ENCODE measurements at regions not wholly inside any gene's neighbourhood (a gene's known extent, or its start where the extent isn't known, plus 50 kb on each side); places are given as distances from the start of the nearest gene placed in this dataset.

DNA sequence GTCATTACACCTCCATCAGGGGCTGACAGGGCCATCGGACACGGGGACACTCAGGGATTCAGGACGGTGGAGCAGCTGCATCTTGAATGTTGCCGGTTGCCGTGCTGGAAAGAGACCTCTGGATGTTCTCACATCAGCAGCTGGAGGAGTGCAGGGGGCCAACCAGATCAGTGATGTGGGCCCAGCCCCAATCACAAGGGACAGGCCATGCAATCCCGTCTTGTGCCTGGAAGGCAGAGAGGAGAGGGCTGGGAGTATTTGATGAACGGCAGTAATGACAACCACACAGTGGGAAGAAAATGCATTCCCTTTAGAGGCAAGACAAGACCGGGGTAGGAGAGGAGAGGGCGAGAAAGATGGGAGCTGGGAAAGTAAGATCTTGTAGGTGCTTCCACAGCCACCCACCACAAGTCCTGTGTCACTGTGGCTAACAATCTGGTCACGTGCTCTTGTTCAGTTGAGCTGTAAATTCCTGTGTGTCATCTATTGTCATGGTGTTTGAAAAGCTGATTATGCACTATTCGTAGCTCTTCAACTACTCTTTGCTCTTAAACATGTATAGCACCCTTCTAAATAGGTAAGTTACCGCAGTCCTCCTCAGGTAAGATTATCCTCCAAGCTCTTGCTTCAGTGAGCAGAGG is 85.9 kb upstream of the LEP start:
- Histone ChIP-seq H3K9me3 (ENCODE audit: low read depth, low read length) (no peaks in the 10 kb centered on the region), H3K27ac (no peak overlapping the region), H3K4me3 (no peak overlapping the region), H3K36me3 (ENCODE audit: insufficient read depth, low read length) (no peaks in the 10 kb centered on the region), H3K9ac (ENCODE audit: insufficient read length) (no peak overlapping the region)
- DNase-seq (ENCODE audit: low read depth, low spot score) = no peak
- TF ChIP-seq POLR2AphosphoS5 (IDR thresholded peaks at IDR 0.05; ENCODE audit: borderline replicate concordance, low read depth, low read length) (no peak), EZH2 (IDR thresholded peaks at IDR 0.05) (no peak), FOXP2 (optimal IDR thresholded peaks at IDR 0.05; ENCODE audit: control extremely low read depth, extremely low read length, insufficient read depth) (no peak)

GRCh38 chr7:128157906-128158305 is 83.2 kb upstream of the LEP start:
- no peaks in the 10 kb centered on the region for H3K36me3 ChIP-seq (ENCODE audit: insufficient read depth, low read length)
- no peak overlapping the region for H3K27ac ChIP-seq
- no peak overlapping the region for H3K9ac ChIP-seq (ENCODE audit: insufficient read length)
- no peaks in the 10 kb centered on the region for H3K9me3 ChIP-seq (ENCODE audit: low read depth, low read length)
- TF ChIP-seq FOXP2 (optimal IDR thresholded peaks at IDR 0.05; ENCODE audit: control extremely low read depth, extremely low read length, insufficient read depth) (no peak), POLR2AphosphoS5 (IDR thresholded peaks at IDR 0.05; ENCODE audit: borderline replicate concordance, low read depth, low read length) (no peak), EZH2 (IDR thresholded peaks at IDR 0.05) (no peak)
- DNase-seq (ENCODE audit: low read depth, low spot score) = no peak
- no peak overlapping the region for H3K4me3 ChIP-seq

GRCh38 chr7:128158370-128158769 is 82.7 kb upstream of the LEP start:
- no peak for TF ChIP-seq POLR2AphosphoS5 (IDR thresholded peaks at IDR 0.05; ENCODE audit: borderline replicate concordance, low read depth, low read length)
- TF ChIP-seq EZH2 (IDR thresholded peaks at IDR 0.05) = no peak
- no peak for TF ChIP-seq FOXP2 (optimal IDR thresholded peaks at IDR 0.05; ENCODE audit: control extremely low read depth, extremely low read length, insufficient read depth)
- no peak overlapping the region for H3K4me3 ChIP-seq
- H3K9me3 ChIP-seq (ENCODE audit: low read depth, low read length) = no peaks in the 10 kb centered on the region
- no peak for DNase-seq (ENCODE audit: low read depth, low spot score)
- no peak overlapping the region for H3K27ac ChIP-seq
- H3K36me3 ChIP-seq (ENCODE audit: insufficient read depth, low read length) = no peaks in the 10 kb centered on the region
- H3K9ac ChIP-seq (ENCODE audit: insufficient read length) = no peak overlapping the region

GRCh38 chr7:128160296-128160695 is 80.8 kb upstream of the LEP start:
- Histone ChIP-seq H3K9me3 (ENCODE audit: low read depth, low read length) (no peaks in the 10 kb centered on the region), H3K36me3 (ENCODE audit: insufficient read depth, low read length) (no peaks in the 10 kb centered on the region), H3K9ac (ENCODE audit: insufficient read length) (no peak overlapping the region), H3K4me3 (no peak overlapping the region), H3K27ac (no peak overlapping the region)
- no peak for DNase-seq (ENCODE audit: low read depth, low spot score)
- TF ChIP-seq EZH2 (IDR thresholded peaks at IDR 0.05) = no peak
- no peak for TF ChIP-seq POLR2AphosphoS5 (IDR thresholded peaks at IDR 0.05; ENCODE audit: borderline replicate concordance, low read depth, low read length)

DNA sequence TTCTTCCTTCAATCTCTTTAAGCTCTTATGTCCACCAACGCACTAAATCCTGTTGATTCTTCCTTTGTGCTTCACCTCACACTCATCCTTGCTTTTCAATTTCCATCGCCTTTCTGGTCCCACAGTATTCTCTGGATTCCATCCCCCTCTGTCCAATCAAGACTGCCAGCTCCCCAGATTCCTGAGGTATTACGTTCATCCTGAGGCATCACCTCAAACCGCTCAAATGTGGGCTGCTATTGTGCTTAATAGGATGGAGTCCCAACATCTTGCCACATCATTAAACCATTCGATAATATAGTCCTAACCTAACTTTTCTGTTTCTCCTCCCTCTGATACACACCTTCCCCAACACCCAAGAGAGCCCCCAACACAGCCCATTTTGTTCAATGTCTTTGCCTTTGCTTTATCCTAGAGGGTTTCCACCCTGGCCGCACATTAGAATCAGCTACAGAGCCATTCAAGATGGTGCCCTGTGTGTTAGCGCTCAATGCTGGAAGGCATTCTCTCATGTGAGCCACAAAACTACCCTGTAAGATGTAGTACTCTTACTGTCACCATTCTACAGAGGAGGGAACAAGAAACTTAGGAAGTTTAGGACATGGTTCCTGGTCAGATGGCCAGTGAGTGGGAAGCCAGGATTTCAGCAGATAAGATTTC is 79.5 kb upstream of the LEP start:
- no peaks in the 10 kb centered on the region for H3K9me3 ChIP-seq (ENCODE audit: low read depth, low read length)
- no peak overlapping the region for H3K9ac ChIP-seq (ENCODE audit: insufficient read length)
- TF ChIP-seq POLR2AphosphoS5 (IDR thresholded peaks at IDR 0.05; ENCODE audit: borderline replicate concordance, low read depth, low read length) (no peak), FOXP2 (optimal IDR thresholded peaks at IDR 0.05; ENCODE audit: control extremely low read depth, extremely low read length, insufficient read depth) (no peak), EZH2 (IDR thresholded peaks at IDR 0.05) (no peak)
- DNase-seq (ENCODE audit: low read depth, low spot score) = no peak
- no peak overlapping the region for H3K4me3 ChIP-seq
- H3K27ac ChIP-seq = no peak overlapping the region
- H3K36me3 ChIP-seq (ENCODE audit: insufficient read depth, low read length) = no peaks in the 10 kb centered on the region

DNA sequence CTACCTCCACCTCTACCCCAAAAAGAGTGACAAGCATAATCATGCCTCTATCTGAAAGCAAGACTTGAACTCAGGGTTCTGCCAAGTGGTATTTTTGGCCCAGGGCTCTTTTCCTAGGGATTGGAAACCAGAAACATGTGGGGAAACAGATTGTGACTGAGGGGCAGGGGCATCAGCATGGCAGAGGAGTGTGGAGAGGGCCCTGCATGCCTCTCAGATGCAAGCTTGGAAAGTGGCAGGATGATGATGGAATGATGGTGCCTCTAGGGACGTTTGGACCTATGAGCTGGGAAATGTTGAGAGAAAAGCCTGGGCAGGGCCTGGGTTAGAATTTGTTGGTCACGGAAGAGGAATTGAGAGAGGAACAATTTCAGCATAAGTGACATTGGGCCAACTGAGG is 78.4 kb upstream of the LEP start:
- no peak for DNase-seq (ENCODE audit: low read depth, low spot score)
- TF ChIP-seq FOXP2 (optimal IDR thresholded peaks at IDR 0.05; ENCODE audit: control extremely low read depth, extremely low read length, insufficient read depth) (no peak), POLR2AphosphoS5 (IDR thresholded peaks at IDR 0.05; ENCODE audit: borderline replicate concordance, low read depth, low read length) (no peak), EZH2 (IDR thresholded peaks at IDR 0.05) (no peak)
- H3K36me3 ChIP-seq (ENCODE audit: insufficient read depth, low read length) = no peaks in the 10 kb centered on the region
- H3K4me3 ChIP-seq = no peak overlapping the region
- H3K9ac ChIP-seq (ENCODE audit: insufficient read length) = no peak overlapping the region
- no peaks in the 10 kb centered on the region for H3K9me3 ChIP-seq (ENCODE audit: low read depth, low read length)
- no peak overlapping the region for H3K27ac ChIP-seq

DNA sequence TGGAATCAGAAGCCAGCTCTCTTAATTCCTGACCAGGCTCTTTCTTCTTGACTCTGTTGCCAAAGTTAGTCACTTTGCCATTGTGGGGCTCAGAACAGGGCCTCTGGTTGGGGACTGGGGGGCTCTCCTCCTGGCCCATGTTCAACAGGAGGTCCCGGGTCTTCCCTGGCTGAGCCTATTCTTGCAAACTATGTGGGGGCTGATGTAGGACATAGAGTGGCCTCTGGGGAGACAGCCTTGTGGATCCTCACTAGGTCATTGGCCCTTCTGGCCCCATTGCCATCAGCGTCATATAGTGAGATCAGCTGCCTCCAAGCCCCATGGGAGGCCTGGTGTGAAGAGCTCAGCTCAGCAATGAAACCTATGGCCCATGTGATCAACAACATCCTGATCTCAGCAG is 77.6 kb upstream of the LEP start:
- TF ChIP-seq FOXP2 (optimal IDR thresholded peaks at IDR 0.05; ENCODE audit: control extremely low read depth, extremely low read length, insufficient read depth) = no peak
- no peak for TF ChIP-seq POLR2AphosphoS5 (IDR thresholded peaks at IDR 0.05; ENCODE audit: borderline replicate concordance, low read depth, low read length)
- TF ChIP-seq EZH2 (IDR thresholded peaks at IDR 0.05) = no peak
- Histone ChIP-seq H3K9ac (ENCODE audit: insufficient read length) (no peak overlapping the region), H3K36me3 (ENCODE audit: insufficient read depth, low read length) (no peaks in the 10 kb centered on the region), H3K9me3 (ENCODE audit: low read depth, low read length) (no peaks in the 10 kb centered on the region), H3K4me3 (no peak overlapping the region), H3K27ac (no peak overlapping the region)
- DNase-seq (ENCODE audit: low read depth, low spot score) = no peak

DNA sequence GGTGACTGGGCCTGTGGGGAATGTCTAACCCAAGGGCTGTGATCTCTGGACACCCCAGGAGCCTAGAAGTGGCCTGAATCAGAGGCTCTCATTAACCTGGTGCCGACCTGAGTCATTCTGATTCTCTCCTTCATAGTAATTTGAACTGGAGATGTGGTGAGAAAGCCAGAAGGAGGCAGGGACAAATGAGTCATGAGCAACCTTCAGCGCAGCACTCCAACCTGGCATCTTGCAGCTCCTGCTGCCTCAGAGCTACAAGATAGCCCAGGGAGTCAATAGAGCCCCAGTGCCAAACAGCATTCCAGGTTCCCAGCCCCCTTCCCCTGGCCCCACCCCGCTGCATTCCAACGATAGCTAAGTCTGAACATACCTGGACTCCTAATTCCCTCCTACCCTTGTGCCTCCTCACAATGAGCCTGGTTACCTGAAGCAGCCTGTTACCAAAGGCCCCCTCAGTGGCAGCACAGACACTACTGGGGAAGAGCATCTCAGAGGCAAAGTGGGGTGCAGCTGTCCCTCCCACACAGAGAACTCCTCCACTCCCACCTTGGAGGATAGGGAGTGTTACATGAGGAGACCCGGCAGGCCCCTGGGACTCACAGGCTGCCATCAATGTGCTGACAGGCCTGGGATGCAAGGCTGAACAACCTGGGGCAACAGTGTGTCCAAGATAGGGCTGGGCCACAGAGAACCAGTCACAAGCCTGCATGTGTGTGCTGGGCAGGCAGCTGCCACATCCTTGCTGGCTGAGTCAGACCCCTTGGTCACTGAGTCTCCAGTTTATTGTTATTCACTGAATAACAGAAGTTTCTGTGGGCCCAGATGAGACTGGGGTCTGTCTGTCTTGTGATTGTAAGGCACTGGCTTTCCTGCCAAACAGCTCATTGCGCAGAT is 76.8 kb upstream of the LEP start:
- Histone ChIP-seq H3K36me3 (ENCODE audit: insufficient read depth, low read length) (no peaks in the 10 kb centered on the region), H3K4me3 (no peak overlapping the region), H3K9ac (ENCODE audit: insufficient read length) (no peak overlapping the region), H3K27ac (no peak overlapping the region), H3K9me3 (ENCODE audit: low read depth, low read length) (no peaks in the 10 kb centered on the region)
- TF ChIP-seq EZH2 (IDR thresholded peaks at IDR 0.05) = no peak
- no peak for TF ChIP-seq POLR2AphosphoS5 (IDR thresholded peaks at IDR 0.05; ENCODE audit: borderline replicate concordance, low read depth, low read length)
- no peak for TF ChIP-seq FOXP2 (optimal IDR thresholded peaks at IDR 0.05; ENCODE audit: control extremely low read depth, extremely low read length, insufficient read depth)
- no peak for DNase-seq (ENCODE audit: low read depth, low spot score)
